ENCODE measurements at regions not wholly inside any gene's neighbourhood (a gene's known extent, or its start where the extent isn't known, plus 50 kb on each side); places are given as distances from the start of the nearest gene placed in this dataset.

- no peaks in the 10 kb centered on the region for H3F3A ChIP-seq (ENCODE audit: insufficient read depth, low read length, poor library complexity, severe bottlenecking)
Measured at GRCh38 chr2:163155279-163155883, 316.8 kb upstream of the KCNH7 start.

GRCh38 chr2:163142618-163143017, 304.1 kb upstream of the KCNH7 start:
- TF ChIP-seq SMC3 (conservative IDR thresholded peaks at IDR 0.05; ENCODE audit: poor library complexity) (no peak), TAF1 (IDR thresholded peaks at IDR 0.05; ENCODE audit: low read depth) (no peak), EP300 (conservative IDR thresholded peaks at IDR 0.05; ENCODE audit: poor library complexity, severe bottlenecking) (no peak), RAD21 (conservative IDR thresholded peaks at IDR 0.05) (no peak), POLR2AphosphoS5 (IDR thresholded peaks at IDR 0.05) (no peak)
- Histone ChIP-seq H3K9ac (ENCODE audit: low read length) (no peak overlapping the region), H3K27ac (ENCODE audit: low read length) (no peak overlapping the region), H3F3A (ENCODE audit: insufficient read depth, low read length, poor library complexity, severe bottlenecking) (no peaks in the 10 kb centered on the region), H3K9me3 (ENCODE audit: low read length) (no peaks in the 10 kb centered on the region), H3K36me3 (ENCODE audit: insufficient read depth, low read length) (no peaks in the 10 kb centered on the region), H2AFZ (ENCODE audit: low read depth, low read length) (no peak overlapping the region), H3K27me3 (ENCODE audit: insufficient read depth, low read depth, low read length) (no peaks in the 10 kb centered on the region), H4K20me1 (ENCODE audit: insufficient read depth) (no peaks in the 10 kb centered on the region), H3K79me2 (replicated peaks; ENCODE audit: insufficient read depth, low read length) (no peaks in the 10 kb centered on the region), H3K4me2 (ENCODE audit: low read length) (no peak overlapping the region), H3K9me2 (ENCODE audit: insufficient read depth, low read length) (no peaks in the 10 kb centered on the region), H3K4me3 (ENCODE audit: low read length) (no peak overlapping the region)

More at GRCh38 chr2:163155279-163155883, 316.8 kb upstream of the KCNH7 start:
- Histone ChIP-seq H3K9ac (ENCODE audit: low read length) (no peak overlapping the region), H3K27ac (ENCODE audit: low read length) (no peak overlapping the region), H3K9me2 (ENCODE audit: insufficient read depth, low read length) (no peaks in the 10 kb centered on the region), H2AFZ (ENCODE audit: low read depth, low read length) (no peak overlapping the region), H3K27me3 (ENCODE audit: insufficient read depth, low read depth, low read length) (no peaks in the 10 kb centered on the region), H3K36me3 (ENCODE audit: insufficient read depth, low read length) (no peaks in the 10 kb centered on the region), H4K20me1 (ENCODE audit: insufficient read depth) (no peaks in the 10 kb centered on the region), H3K4me3 (ENCODE audit: low read length) (no peak overlapping the region), H3K79me2 (replicated peaks; ENCODE audit: insufficient read depth, low read length) (no peaks in the 10 kb centered on the region), H3K9me3 (ENCODE audit: low read length) (no peaks in the 10 kb centered on the region), H3K4me2 (ENCODE audit: low read length) (no peak overlapping the region)
- peak; percentile 71 for TF ChIP-seq RAD21 (conservative IDR thresholded peaks at IDR 0.05)
- no peak for TF ChIP-seq MXI1 (conservative IDR thresholded peaks at IDR 0.05; ENCODE audit: poor library complexity, severe bottlenecking)
- peak; percentile 70 for TF ChIP-seq CTCF (IDR thresholded peaks at IDR 0.05; ENCODE audit: poor library complexity, severe bottlenecking)
- TF ChIP-seq SMC3 (conservative IDR thresholded peaks at IDR 0.05; ENCODE audit: poor library complexity): peak; percentile 78

- Histone ChIP-seq H3K79me2 (replicated peaks; ENCODE audit: insufficient read depth, low read length) (no peaks in the 10 kb centered on the region), H3F3A (ENCODE audit: insufficient read depth, low read length, poor library complexity, severe bottlenecking) (no peaks in the 10 kb centered on the region)
Measured at GRCh38 chr2:163138947-163139346, 300.4 kb upstream of the KCNH7 start.

More at GRCh38 chr2:163138947-163139346, 300.4 kb upstream of the KCNH7 start:
- Histone ChIP-seq H3K27ac (ENCODE audit: low read length) (no peak overlapping the region), H3K27me3 (ENCODE audit: insufficient read depth, low read depth, low read length) (no peaks in the 10 kb centered on the region), H3K9me3 (ENCODE audit: low read length) (no peaks in the 10 kb centered on the region), H3K4me3 (ENCODE audit: low read length) (no peak overlapping the region), H3K36me3 (ENCODE audit: insufficient read depth, low read length) (no peaks in the 10 kb centered on the region), H3K9ac (ENCODE audit: low read length) (no peak overlapping the region), H3K4me2 (ENCODE audit: low read length) (no peak overlapping the region), H3K9me2 (ENCODE audit: insufficient read depth, low read length) (no peaks in the 10 kb centered on the region), H4K20me1 (ENCODE audit: insufficient read depth) (no peaks in the 10 kb centered on the region), H2AFZ (ENCODE audit: low read depth, low read length) (no peak overlapping the region)
- TF ChIP-seq EZH2 (IDR thresholded peaks at IDR 0.05; ENCODE audit: borderline replicate concordance, insufficient read depth, low read length, poor library complexity, severe bottlenecking) (no peak), EP300 (conservative IDR thresholded peaks at IDR 0.05; ENCODE audit: poor library complexity, severe bottlenecking) (no peak), MXI1 (conservative IDR thresholded peaks at IDR 0.05; ENCODE audit: poor library complexity, severe bottlenecking) (no peak), TAF1 (IDR thresholded peaks at IDR 0.05; ENCODE audit: low read depth) (no peak), RAD21 (conservative IDR thresholded peaks at IDR 0.05) (no peak), POLR2AphosphoS5 (IDR thresholded peaks at IDR 0.05) (no peak), CTCF (IDR thresholded peaks at IDR 0.05; ENCODE audit: poor library complexity, severe bottlenecking) (no peak), REST (IDR thresholded peaks at IDR 0.05; ENCODE audit: borderline replicate concordance) (no peak)
